Activated naive CD4-positive, alpha-beta T cell treated with anti-CD3 and anti-CD28 coated beads for 36 hours (primary cell): ENCODE measurements at regions not wholly inside any gene's neighbourhood (a gene's known extent, or its start where the extent isn't known, plus 50 kb on each side); places are given as distances from the start of the nearest gene placed in this dataset.

Experiments
- CTCF ChIA-PET: fragments of 350-600 bp; sonication (Branson Sonifier 250); formaldehyde crosslinking; loops from one replicate; lab custom pipeline; 2021; ENCODE audit warnings: antibody characterized with exemption; lab: Charles Lee
- DNase-seq: peaks from one replicate; pipeline ENCODE4 v3.0.0-alpha.2; 2020
- H3K27ac Mint-ChIP-seq: one replicate; pipeline ENCODE4 v1.8.0; 2021; ENCODE audit warnings: mild to moderate bottlenecking, mixed read lengths
- H3K27me3 Mint-ChIP-seq: one replicate; pipeline ENCODE4 v1.8.0; 2021; ENCODE audit warnings: low read depth, mixed read lengths
- H3K36me3 Mint-ChIP-seq: one replicate; pipeline ENCODE4 v1.8.0; 2021; ENCODE audit warnings: low read depth, mixed read lengths
- H3K4me1 Mint-ChIP-seq: one replicate; pipeline ENCODE4 v1.8.0; 2021; ENCODE audit warnings: low read depth, mixed read lengths
- H3K4me3 Mint-ChIP-seq: one replicate; pipeline ENCODE4 v1.8.0; 2021; ENCODE audit warnings: mild to moderate bottlenecking, moderate library complexity, mixed read lengths
- H3K9me3 Mint-ChIP-seq: one replicate; pipeline ENCODE4 v1.8.0; 2021; ENCODE audit warnings: mixed read lengths
- intact Hi-C: fragments of 100-400 bp; cut with micrococcal nuclease; formaldehyde crosslinking; loops from one replicate; pipeline ENCODE4 v1.15.1; 2023

DNA sequence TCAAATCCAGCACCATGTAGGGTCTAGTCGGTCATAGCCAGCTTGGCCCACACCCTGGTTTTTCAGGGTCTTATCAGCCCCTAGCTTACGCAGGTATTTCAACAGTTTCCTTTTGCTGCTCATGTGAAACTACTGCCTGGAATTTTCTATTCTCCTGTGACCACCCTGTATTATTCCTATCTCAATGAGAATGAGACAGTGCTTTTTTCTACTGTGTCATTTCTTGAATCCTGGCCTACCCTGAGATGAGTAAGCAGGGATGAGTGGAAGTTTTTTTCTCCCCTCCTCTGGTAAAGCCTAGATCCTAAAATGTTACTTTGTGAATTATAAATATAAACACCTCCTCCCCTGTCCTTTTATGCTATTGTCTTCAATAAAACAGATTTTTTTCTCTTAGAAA, 62.7 kb upstream of the ARID2 start:
- H3K27ac Mint-ChIP-seq, result no peak overlapping the region
- CTCF ChIA-PET, result no interaction called here
- intact Hi-C loops, result loop anchor here (5.0 kb wide), 1 partner anchor 325 kb away; the partner anchor contains the start of gene SCAF11
- DNase-seq, result no peak
- no peaks in the 10 kb centered on the region for H3K9me3 Mint-ChIP-seq
- peaks cover 7% of the 10 kb centered on the region for H3K27me3 Mint-ChIP-seq
- no peaks in the 10 kb centered on the region for H3K36me3 Mint-ChIP-seq
- no peak overlapping the region for H3K4me3 Mint-ChIP-seq
- H3K4me1 Mint-ChIP-seq, result peaks cover 36% of the 10 kb centered on the region

DNA sequence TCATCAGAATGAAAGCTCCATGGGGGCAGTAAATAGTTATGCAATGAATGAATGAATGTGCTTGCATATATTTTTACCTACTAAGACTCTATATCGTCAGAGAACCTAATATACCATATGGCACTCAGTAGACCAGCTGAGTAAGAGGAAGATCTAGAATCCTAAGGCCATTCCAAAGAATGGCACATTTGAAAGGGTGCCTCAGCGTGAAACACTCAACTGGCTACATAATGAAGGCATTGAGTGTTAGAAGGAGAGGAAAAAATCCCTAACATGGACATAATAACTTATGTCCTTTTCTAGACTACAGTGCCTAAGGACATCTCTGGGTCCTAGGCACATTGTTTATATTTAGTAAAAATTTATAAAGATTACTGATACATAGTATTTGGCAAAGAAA, 61.7 kb upstream of the ARID2 start:
- Mint-ChIP-seq H3K9me3 (no peaks in the 10 kb centered on the region), H3K27me3 (peaks cover 7% of the 10 kb centered on the region), H3K27ac (no peak overlapping the region), H3K4me1 (peaks cover 36% of the 10 kb centered on the region), H3K36me3 (no peaks in the 10 kb centered on the region), H3K4me3 (no peak overlapping the region)
- CTCF ChIA-PET, result interaction anchor here (0.6 kb wide), 1 partner anchor 27 kb away, joined by 3 read pairs; no protein-coding TSS in a partner anchor
- DNase-seq, result no peak
- intact Hi-C loops, result loop anchor here (2.0 to 5.0 kb wide), 2 partner anchors 19 to 325 kb away; partner anchors contain the start of gene SCAF11

DNA sequence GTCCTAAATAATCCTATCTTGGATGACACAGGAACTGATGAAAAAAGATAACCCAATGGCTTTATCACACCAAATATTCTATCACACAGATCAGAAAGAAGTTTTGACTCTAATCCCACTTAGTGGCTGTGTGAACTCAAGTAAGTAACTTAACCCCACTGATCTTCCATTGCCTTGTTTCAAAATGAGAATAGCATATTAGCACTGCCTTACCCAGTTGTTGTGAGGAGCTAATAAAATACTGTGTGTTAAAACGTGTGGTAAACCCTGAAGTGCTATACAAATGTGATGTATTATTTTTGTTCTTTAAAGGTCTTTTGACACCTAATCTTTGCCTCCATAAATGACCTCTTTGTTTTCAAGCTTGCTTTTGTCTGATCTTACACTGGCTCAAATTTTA, 60.9 kb upstream of the ARID2 start:
- CTCF ChIA-PET, result interaction anchor here (1.2 to 1.8 kb wide), 5 partner anchors 14 to 58 kb away, joined by 4 to 7 read pairs (median 5); no protein-coding TSS in a partner anchor
- H3K4me3 Mint-ChIP-seq, result no peak overlapping the region
- no peak overlapping the region for H3K27ac Mint-ChIP-seq
- H3K4me1 Mint-ChIP-seq, result peaks cover 32% of the 10 kb centered on the region
- no peaks in the 10 kb centered on the region for H3K9me3 Mint-ChIP-seq
- peaks cover 7% of the 10 kb centered on the region for H3K27me3 Mint-ChIP-seq
- intact Hi-C loops, result loop anchor here (1.0 to 5.0 kb wide), 4 partner anchors 20 to 435 kb away; partner anchors contain the start of gene SCAF11
- no peaks in the 10 kb centered on the region for H3K36me3 Mint-ChIP-seq
- DNase-seq, result no peak

DNA sequence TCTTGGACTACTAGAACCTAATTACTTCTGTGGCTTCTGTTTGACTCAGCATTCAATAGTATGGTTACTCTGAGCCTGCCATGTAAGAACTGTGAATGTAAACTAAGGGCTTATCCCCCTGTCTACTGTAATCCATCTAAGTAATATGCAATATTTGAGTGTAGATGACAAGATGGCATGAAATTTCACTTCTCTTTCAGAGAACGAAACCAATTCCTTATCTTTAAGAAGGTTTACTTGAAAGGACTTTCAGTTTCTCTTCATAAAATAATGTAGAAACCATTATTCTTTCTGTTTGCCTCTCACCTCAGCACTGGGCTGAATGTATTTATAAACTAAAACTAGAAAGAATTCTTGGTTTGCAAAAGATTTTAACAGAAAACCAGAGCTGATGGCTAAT, 60.4 kb upstream of the ARID2 start:
- no peaks in the 10 kb centered on the region for H3K36me3 Mint-ChIP-seq
- DNase-seq, result no peak
- no peaks in the 10 kb centered on the region for H3K9me3 Mint-ChIP-seq
- peaks cover 30% of the 10 kb centered on the region for H3K4me1 Mint-ChIP-seq
- intact Hi-C loops, result loop anchor here (1.0 to 5.0 kb wide), 4 partner anchors 20 to 436 kb away; partner anchors contain the start of gene SCAF11
- H3K27ac Mint-ChIP-seq, result no peak overlapping the region
- no peak overlapping the region for H3K4me3 Mint-ChIP-seq
- CTCF ChIA-PET, result interaction anchor here (1.2 to 1.8 kb wide), 5 partner anchors 14 to 58 kb away, joined by 4 to 7 read pairs (median 5); no protein-coding TSS in a partner anchor
- peaks cover 7% of the 10 kb centered on the region for H3K27me3 Mint-ChIP-seq

DNA sequence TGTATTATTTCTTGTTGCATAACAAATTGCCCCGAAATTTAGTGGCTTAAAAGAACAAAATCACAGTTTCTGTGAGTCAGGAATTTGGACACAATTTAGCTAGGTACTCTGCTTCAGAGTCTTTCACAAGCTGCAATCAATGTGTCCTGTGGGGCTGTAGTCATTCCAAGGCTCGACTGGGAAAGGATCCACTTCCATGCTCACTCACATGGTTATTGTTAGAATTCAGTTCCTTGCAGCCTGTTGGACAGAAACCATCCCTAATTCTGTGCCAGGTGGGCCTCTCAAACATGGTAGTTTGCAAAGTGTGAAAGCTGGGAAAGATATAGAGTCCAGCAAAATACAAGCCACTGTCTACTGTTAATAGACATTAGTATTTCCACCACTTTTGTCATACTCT, 59.7 kb upstream of the ARID2 start:
- CTCF ChIA-PET, result interaction anchor here (1.2 to 1.8 kb wide), 5 partner anchors 15 to 57 kb away, joined by 4 to 7 read pairs (median 5); no protein-coding TSS in a partner anchor
- no peak overlapping the region for H3K4me3 Mint-ChIP-seq
- no peaks in the 10 kb centered on the region for H3K9me3 Mint-ChIP-seq
- peaks cover 30% of the 10 kb centered on the region for H3K4me1 Mint-ChIP-seq
- no peak overlapping the region for H3K27ac Mint-ChIP-seq
- H3K27me3 Mint-ChIP-seq, result peaks cover 7% of the 10 kb centered on the region
- no peak for DNase-seq
- no peaks in the 10 kb centered on the region for H3K36me3 Mint-ChIP-seq
- intact Hi-C loops, result loop anchor here (1.0 to 5.0 kb wide), 5 partner anchors 12 to 436 kb away; partner anchors contain the start of gene SCAF11

DNA sequence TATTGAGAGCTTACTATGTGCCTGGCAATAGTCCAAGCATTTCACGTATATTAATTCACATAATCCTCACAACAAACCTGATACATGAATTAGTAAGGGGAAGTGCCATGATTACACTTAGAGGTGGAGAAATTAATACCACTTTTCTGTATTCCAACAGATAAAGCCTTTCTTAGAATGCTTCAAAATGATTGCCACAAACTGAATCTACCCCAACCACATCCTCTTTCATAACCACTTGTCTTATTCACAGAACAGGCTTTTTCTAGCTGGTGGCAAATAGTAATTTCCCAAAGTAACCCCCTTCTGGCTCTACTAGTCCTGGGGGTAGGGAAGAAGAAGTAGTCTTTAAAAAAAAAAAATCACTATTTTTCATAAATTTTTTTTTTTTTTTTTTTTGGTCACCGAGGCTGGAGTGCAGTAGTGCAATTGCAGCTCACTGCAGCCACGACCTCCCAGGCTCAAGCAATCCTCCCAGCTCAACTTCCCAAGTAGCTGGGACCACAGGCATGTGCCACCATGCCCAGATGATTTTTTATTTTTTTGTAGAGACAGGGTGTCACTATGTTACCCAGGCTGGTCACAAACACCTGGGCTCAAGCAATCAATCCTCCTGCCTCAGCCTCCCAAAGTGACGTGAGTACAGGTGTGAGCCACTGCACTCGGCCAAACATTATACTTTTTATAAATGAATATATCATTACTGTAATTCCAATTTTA, 59.0 kb upstream of the ARID2 start:
- Mint-ChIP-seq H3K9me3 (no peaks in the 10 kb centered on the region), H3K27me3 (peaks cover 7% of the 10 kb centered on the region), H3K4me3 (no peak overlapping the region), H3K36me3 (no peaks in the 10 kb centered on the region), H3K27ac (no peak overlapping the region), H3K4me1 (peaks cover 30% of the 10 kb centered on the region)
- no peak for DNase-seq
- CTCF ChIA-PET, result interaction anchor here (0.6 to 1.8 kb wide), 4 partner anchors 50 to 127 kb away, joined by 3 to 7 read pairs (median 4); no protein-coding TSS in a partner anchor
- intact Hi-C loops, result loop anchor here (1.0 kb wide), 1 partner anchor 11 kb away; no protein-coding TSS in a partner anchor

DNA sequence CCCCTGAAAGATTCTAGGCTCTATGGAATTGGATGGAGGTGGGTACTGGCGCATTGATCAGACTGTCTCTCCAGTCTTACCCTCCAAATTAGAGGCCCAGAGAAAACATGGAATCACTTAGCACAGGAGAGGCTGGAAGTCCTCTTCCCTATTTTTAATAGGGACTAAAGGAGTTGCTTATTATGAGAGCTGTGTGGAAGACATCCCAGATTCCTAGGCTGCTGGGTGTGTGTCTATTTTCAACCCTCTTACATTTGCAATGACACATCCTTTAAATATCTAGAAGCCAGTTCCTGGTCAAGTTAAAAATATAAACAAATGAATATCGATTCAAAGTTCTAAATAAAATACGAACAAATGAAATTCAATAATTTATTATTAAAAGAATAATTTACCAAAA, 58.3 kb upstream of the ARID2 start:
- Mint-ChIP-seq H3K9me3 (no peaks in the 10 kb centered on the region), H3K4me3 (no peak overlapping the region), H3K36me3 (no peaks in the 10 kb centered on the region), H3K27ac (no peak overlapping the region), H3K4me1 (peaks cover 28% of the 10 kb centered on the region), H3K27me3 (peaks cover 3% of the 10 kb centered on the region)
- intact Hi-C loops, result no loop called here
- CTCF ChIA-PET, result interaction anchor here (0.6 kb wide), 1 partner anchor 53 kb away, joined by 3 read pairs; no protein-coding TSS in a partner anchor
- no peak for DNase-seq

DNA sequence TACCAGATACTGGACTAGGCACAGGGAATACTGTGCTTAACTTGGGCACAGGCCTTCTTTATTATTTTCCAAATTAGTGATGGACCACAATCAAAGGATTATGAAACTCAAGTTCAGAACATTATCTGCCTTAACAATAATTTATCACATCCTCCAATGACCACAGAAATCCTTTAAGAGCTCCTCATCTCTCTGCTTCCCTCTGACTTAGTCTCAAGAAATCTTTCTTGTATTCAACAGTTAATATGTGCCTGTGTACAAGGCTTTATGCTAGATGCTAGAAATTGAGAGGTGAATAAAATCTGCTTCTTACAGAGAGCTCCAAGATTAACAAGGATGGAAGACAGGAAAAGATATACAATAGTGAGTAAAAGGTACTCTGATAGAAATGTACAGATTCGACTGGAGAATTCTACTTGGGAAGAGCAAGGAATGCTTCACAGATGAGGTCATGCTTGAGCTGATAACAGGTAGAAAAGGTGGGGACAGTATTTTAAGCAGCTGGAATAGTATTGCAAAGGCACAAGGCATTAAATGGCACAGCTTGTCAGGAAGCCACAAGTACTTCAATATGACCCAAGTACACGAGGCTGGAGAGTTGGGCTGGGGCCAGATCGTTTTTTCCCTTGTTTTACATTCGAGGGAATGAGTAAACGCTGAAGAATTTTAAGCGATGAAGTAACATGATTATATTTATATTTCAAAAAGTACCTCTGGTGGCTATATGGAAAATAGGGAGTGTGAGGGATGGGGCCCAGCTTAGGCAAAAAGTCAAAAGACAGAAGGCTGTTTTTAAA, 55.1 kb upstream of the ARID2 start:
- intact Hi-C loops, result no loop called here
- Mint-ChIP-seq H3K27ac (no peak overlapping the region), H3K9me3 (no peaks in the 10 kb centered on the region), H3K36me3 (no peaks in the 10 kb centered on the region), H3K4me1 (peaks cover 12% of the 10 kb centered on the region), H3K4me3 (no peak overlapping the region), H3K27me3 (peaks cover 3% of the 10 kb centered on the region)
- no peak for DNase-seq
- CTCF ChIA-PET, result interaction anchor here (1.5 kb wide), 1 partner anchor 19 kb away, joined by 6 read pairs; no protein-coding TSS in a partner anchor

DNA sequence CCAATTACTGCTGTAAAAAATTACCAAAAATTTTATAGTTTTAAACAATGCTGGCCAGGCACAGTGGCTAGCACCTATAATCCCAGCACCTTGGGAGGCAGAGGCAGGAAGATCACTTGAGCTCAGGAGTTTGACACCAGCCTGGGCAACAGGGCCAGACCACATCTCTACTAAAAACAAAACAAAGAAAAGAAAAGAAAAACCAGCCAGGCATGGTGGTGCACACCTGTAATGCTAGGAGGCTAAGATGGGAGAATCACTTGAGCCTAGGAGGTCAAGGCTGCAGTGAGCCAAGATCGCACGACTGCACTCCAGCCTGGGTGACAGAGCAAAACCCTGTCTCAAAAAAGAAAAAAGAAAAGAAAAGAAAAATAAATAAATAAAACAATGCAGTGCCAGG, 54.0 kb upstream of the ARID2 start:
- DNase-seq, result no peak
- H3K36me3 Mint-ChIP-seq, result no peaks in the 10 kb centered on the region
- intact Hi-C loops, result no loop called here
- H3K4me1 Mint-ChIP-seq, result peaks cover 5% of the 10 kb centered on the region
- CTCF ChIA-PET, result interaction anchor here (0.9 kb wide), 1 partner anchor 21 kb away, joined by 3 read pairs; no protein-coding TSS in a partner anchor
- H3K27me3 Mint-ChIP-seq, result peaks cover 3% of the 10 kb centered on the region
- H3K27ac Mint-ChIP-seq, result no peak overlapping the region
- no peak overlapping the region for H3K4me3 Mint-ChIP-seq
- no peaks in the 10 kb centered on the region for H3K9me3 Mint-ChIP-seq
